ENCODE measurements at regions not wholly inside any gene's neighbourhood (a gene's known extent, or its start where the extent isn't known, plus 50 kb on each side); places are given as distances from the start of the nearest gene placed in this dataset.

DNA sequence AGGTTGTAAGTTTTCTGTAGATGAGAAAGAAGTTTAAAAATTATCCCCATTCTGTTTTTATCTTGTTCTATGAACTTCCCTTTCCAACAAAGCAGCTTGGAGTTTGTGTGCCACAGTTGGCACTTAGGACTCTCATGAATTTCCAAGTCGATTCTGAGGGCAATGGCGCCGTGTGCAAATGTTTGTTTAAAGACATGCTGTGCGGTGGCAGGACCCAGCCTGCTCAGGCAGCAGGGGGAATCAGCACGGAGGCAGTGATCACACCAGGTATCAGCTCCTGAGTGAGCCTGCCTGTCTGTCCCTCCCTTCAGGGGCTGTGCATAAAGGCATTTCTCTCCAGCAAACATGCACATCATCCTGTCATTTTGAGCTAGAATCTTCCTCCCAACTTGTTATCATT, 109.8 kb upstream of the WDR11 start:
- TF ChIP-seq, protein P1, sequence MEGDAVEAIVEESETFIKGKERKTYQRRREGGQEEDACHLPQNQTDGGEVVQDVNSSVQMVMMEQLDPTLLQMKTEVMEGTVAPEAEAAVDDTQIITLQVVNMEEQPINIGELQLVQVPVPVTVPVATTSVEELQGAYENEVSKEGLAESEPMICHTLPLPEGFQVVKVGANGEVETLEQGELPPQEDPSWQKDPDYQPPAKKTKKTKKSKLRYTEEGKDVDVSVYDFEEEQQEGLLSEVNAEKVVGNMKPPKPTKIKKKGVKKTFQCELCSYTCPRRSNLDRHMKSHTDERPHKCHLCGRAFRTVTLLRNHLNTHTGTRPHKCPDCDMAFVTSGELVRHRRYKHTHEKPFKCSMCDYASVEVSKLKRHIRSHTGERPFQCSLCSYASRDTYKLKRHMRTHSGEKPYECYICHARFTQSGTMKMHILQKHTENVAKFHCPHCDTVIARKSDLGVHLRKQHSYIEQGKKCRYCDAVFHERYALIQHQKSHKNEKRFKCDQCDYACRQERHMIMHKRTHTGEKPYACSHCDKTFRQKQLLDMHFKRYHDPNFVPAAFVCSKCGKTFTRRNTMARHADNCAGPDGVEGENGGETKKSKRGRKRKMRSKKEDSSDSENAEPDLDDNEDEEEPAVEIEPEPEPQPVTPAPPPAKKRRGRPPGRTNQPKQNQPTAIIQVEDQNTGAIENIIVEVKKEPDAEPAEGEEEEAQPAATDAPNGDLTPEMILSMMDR (conservative IDR thresholded peaks at IDR 0.05; ENCODE audit: low read length), result no peak
- TF ChIP-seq EZH2phosphoT487 (IDR thresholded peaks at IDR 0.05; ENCODE audit: borderline replicate concordance, low read depth, low read length), result no peak

All from OCI-LY7 (cell line).